ENCODE measurements at regions not wholly inside any gene's neighbourhood (a gene's known extent, or its start where the extent isn't known, plus 50 kb on each side); places are given as distances from the start of the nearest gene placed in this dataset.

DNA sequence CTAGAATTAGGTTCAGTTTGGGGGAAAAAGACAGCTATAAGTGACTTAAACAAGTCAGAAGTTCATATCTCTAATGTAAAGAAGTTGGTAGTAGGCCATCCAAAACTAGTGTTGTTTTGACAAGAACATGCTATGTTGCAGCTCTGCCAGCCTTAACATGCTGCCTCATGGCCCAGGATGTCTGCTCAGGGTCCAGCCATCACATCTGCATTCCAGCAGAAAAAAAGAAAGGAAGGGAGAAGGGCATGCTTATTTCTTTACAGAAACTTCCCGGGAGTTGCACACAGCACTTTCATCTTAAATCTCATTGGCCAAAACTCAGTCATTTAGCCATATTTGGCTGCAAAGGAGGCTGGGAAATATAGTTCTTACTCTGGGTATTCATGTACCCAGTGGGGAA is 400.4 kb upstream of the PODXL start:
- TF ChIP-seq, protein P1, sequence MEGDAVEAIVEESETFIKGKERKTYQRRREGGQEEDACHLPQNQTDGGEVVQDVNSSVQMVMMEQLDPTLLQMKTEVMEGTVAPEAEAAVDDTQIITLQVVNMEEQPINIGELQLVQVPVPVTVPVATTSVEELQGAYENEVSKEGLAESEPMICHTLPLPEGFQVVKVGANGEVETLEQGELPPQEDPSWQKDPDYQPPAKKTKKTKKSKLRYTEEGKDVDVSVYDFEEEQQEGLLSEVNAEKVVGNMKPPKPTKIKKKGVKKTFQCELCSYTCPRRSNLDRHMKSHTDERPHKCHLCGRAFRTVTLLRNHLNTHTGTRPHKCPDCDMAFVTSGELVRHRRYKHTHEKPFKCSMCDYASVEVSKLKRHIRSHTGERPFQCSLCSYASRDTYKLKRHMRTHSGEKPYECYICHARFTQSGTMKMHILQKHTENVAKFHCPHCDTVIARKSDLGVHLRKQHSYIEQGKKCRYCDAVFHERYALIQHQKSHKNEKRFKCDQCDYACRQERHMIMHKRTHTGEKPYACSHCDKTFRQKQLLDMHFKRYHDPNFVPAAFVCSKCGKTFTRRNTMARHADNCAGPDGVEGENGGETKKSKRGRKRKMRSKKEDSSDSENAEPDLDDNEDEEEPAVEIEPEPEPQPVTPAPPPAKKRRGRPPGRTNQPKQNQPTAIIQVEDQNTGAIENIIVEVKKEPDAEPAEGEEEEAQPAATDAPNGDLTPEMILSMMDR (IDR thresholded peaks at IDR 0.05; ENCODE audit: insufficient read depth, low read depth, low read length) = no peak
- TF ChIP-seq EZH2 (IDR thresholded peaks at IDR 0.05; ENCODE audit: insufficient read depth, low read length) = no peak

Measured in astrocyte (in vitro differentiated cells and primary cell).